ENCODE measurements at regions not wholly inside any gene's neighbourhood (a gene's known extent, or its start where the extent isn't known, plus 50 kb on each side); places are given as distances from the start of the nearest gene placed in this dataset.
"Not testable (repeated sequence)": the region's sequence is repeated elsewhere in the genome, so short reads cannot be mapped to it uniquely, and the experiment has no call there.

DNA sequence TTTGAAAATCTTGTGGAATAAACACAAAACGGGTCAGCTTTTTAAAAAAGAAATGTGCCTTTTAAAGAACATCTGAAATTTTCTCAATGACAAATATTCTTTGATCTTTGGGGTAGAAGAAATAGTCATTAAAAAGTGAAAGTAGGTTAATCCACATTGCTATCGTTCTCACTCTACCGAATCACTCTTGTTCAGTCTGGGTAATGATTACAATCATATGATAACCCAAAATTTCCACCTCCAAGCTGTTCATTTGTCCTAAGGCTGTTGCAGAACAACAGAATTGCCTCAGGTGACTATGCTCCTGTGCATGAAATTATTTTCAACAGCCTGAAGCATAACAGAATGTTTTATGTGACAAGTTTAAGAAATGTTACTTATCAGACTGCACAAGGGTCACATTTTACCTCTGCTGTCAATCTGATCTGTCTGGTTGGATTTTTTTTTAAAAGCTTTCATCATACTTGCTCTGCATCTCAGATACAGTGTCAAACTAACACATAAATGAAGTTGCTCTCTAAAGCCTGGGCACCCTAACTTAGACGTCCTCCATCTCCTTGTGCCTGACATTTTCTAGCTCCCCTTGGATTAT lies 227.3 kb downstream of the LURAP1L start:
- no peak for DNase-seq

DNA sequence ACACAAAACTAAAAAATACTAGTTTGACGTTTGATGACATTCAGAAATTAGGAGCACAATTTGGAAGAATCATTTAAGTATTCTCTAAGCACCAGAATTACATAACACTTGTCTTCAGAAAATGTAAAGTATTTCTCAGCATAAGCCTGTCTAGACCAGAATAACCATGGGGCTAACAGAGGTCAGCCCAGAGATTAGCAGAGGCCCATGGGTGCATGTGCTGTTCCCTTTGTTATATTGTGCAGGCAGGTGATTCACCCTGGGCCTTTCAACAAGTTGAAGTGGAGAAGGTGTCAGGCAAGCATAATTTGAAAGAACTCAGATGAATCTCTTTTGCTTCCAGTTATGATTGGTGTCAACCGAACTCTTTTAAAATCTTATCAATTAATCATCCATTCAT lies 227.9 kb downstream of the LURAP1L start:
- DNase-seq: no peak

DNA sequence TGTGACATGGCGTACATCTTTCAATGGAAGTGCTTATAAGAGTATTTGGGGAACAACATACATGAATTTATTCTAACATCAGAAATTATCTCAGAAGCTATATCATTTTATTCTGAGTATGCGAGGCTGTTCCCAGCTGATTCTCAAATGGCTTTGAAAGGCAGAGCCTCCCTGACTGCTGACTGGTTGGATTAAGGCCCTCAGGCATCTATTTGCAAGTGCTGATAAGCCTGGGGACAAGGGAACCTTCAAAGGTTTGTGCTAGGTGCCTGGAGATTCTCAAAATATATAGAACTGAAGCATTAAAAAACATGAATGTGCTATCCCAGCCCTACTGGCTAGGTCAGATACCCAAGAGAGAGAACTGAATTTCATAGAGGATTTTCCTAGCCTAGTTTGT lies 235.1 kb downstream of the LURAP1L start:
- no peak for DNase-seq

DNA sequence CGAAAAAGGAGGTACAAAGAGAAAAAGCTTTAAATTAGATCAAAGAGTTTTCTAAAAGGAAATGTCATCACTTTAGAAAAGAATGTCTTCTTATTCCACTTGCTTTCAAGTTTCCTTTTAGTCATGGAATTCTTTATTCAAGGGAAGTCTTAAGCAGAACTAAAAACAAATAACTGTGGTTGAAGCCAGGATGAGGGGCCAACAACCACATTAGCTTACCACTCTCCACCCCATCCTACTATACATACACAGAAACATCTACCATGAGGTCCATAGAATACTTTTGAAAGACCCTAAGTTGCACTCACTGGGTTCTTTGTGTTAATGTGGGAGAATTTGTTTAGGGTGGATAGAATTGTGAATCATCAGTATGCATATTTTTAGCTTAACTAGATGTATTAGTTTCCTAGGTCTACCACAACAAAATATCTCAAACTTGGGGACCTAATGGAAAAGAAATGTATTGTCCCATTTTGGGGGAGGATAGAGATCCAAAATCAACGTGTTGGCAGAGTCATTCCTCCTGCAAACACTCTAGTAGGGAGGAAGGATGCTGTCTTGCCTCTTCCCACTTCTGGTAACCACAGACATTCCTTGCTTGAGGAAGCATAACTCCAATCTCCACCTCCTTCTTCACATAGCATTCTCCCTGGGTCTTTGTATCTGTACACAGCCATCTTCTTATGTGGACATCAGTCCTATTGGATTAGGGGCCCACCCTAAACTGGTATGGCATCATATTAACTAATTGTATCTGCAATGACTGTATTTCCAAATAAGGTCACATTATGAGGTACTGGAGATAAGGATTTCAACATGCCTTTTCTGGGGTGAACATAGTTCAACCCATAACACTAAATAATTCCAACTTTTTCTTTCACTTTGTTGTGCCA lies 239.4 kb downstream of the LURAP1L start:
- no peak for DNase-seq

DNA sequence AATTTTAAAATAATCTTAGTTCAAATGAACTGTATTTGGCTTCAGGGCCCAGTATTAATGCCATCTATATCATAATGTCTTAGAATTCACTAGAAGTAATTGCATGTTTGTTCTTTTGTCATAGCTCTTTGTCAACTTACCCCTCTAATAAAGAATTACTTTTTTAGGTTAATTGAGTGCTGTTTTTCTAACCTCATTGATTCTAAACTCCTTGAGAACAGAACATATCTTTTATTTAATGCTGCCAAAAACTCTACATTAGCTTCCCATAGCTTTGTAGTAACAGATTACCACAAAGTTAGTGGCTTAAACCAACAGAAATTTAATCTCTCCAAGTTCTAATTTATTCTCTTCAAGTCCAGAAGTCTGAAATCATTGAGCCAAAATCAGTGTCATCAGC lies 242.4 kb downstream of the LURAP1L start:
- no peak for DNase-seq

DNA sequence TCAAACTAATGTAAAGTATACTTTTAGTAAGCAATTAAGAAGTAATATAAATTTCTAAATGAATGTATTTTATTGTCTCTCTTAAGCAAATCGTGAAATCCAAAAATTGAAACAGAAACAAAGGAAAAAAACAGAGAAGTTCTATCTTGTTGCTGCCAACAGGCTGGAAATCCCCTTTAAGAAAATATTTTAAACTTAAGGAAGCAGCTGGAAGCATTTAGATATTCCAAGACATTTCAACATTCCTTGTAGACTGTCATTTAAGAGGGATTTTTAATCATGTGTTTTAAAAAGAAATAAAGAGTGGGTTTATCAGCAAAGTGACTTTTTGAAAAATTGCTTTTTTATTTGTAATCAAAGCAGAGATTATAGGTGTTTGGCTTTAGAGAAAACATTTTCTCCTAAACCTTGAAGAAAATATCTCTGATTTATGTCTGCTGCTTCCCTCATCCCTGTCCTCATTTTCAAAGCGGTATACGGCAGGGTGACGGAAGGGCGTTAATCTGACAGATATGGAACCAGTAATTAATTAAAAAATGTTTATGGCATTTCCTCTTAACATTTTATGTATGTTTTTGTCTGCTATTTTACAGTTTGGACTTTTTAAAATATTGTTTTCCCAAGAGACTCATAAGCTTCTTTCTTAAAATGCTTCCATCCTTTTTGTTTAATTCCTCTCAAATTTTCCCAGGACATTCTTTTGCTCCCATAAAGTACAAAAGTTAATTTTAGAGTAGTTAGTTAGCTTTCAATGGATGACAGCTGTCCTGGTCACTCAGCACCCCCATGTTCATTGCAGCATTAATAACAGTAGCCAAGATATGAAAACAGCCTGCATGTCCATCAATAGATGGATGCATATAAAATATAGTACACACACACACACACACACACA lies 245.6 kb downstream of the LURAP1L start:
- DNase-seq: no peak

DNA sequence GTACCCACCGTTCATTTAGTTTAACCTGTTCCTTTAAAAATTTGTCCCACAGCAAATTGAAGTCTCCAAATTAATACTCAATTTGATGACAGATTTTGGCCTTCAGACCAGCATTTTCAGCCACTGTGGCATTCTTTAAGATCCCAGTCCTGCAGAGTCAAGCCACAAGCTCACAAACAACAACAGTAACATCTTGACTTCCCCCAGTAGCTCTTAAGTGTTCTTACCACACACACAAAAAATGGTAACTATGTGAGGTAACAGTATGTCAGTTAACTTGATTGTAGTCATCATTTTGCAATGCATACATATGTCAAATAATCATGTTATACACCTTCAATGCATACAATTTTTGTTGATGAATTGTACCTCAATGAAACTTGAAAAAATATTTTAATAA lies 247.9 kb downstream of the LURAP1L start:
- no peak for DNase-seq

DNA sequence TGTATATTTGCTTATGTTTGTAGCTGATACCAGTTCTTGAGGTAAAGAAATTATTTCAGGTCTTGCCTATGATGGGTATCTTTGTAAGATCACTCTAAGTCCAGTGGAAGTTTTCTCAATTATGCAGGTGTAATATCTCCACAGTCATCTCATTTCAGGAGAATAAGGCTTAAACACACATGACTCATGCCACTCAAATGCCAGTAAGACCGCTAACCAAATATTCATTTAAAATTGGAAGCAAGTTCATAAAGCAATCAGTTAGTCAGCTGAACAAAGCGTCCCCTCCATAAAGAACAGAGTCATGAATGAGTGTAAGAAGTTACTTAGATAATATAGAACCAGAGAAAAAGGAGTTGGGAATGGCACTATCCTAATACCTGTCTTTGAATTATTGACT lies 248.7 kb downstream of the LURAP1L start:
- DNase-seq: no peak

DNA sequence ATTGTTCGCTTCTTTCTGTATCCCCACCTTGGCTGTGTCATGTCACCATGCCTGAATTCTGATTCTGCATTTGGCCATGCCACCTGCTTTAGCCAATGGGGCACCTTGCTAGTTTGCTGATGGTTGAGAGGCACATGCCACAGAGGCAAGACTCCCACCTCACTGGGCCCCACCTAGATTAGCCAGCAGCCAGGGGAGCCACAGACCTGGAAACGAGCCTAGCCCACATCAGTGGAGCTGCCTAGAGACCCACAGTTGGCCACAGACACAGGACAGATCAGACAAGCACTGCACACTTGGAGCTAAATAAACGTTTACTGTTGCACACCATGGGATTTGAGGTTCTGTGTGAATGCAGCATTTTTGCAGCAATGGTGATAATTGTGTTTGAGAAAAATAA lies 252.1 kb downstream of the LURAP1L start:
- DNase-seq: no peak

DNA sequence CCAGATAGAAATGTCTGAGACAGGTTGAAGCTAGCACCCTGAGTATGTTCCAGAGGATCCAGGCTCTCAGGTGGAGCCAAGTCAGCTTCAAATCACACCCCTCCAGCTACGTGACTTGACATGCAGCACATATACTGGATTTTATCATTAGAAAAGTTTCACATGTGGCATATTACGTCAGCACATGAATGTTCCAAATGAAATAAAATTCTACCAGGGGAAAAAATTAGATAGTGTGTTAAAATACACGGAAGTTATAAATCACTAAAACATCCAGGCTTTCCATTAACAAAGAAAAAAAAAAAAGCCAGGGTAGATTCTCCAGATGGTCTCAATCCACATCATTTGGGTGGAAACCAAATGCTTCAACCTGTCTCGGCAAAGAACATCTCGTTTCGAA lies 251.6 kb downstream of the MPDZ start:
- DNase-seq: no peak

DNA sequence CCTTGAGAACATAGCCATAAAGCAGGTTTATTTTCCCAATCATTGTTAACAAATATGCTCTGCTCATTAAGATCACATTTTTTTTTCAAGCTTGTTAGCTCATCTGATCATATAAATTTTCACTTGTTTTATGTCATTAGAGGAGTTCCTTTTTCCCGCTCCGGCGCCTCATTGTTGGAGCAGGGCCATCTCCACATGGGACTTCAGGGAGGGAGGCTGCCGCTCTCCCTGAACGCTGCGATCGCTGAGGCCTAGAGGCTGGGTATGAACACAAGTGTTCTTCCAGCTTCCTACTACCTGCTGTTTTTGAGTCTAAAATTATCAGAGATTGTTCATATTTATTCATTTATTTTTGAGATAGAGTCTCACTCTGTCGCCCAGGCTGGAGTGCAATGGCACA lies 246.9 kb downstream of the MPDZ start:
- DNase-seq: no peak

DNA sequence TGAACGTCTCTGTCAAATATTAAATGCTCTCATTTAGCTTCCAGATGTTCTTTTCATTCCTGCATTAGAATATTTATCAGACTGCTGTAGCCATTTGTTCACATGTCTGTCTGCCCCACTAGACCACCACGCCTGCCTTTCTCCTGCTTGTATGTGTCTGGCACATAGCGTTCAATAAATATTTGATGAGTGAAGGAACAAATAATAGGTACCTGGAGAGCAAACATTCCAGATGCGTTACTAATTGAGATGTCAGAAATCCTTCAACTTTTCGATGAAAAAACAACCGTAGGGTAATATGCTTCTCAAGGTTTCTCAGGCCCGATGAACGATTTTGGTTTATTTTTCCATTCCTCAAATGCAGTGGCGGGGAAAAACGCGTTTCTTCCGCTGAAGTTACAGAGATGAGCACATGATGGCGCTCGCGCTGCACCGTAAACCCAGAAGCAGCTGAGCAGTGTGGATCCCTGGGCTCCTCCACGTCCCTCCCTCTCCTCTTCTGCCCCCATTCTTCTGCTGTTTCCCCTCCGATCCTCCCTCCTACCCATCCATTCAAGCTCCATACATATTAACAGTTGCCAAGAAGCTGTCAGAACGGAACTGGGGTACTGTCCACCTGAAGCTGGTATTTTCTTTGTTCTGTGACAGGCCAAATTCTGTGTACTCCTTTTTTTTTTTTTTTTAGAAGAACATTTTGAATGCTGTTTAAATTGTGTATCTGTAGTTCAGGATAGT lies 245.4 kb downstream of the MPDZ start:
- DNase-seq: peak; percentile 50

DNA sequence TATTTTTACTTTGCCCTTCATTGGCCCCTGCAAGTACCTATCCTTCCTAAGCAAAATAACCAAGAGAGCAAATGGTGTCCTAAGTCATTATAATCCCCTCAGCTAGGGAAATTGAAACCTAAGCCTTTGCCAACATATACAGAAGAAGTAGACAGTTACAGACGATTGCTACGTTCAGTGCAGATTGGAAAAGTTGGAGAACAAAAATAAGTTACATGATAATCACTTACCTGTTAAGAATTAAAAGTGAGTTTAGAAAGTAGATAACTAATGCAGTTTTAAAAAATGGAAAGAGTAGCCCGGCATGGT lies 244.8 kb downstream of the MPDZ start:
- DNase-seq: no peak

DNA sequence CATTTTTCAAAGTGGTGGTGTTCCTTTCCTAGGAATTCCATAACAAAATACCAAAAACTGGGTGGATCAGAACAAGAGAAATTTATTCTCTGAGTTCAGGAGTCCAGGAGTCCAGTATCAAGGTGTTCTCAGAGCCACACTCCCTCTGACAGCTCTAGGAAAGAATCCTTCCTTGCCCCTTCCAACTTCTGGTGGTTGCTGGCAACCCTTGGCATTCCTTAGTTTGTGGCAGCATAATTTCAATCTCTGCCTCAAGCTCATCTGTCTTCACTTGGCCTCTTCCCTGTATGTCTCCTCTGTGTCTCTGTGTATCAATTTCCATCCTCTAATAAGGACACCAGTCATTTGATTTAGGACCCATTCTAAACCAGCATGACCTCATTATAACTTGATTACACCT lies 243.7 kb downstream of the MPDZ start:
- DNase-seq: no peak

DNA sequence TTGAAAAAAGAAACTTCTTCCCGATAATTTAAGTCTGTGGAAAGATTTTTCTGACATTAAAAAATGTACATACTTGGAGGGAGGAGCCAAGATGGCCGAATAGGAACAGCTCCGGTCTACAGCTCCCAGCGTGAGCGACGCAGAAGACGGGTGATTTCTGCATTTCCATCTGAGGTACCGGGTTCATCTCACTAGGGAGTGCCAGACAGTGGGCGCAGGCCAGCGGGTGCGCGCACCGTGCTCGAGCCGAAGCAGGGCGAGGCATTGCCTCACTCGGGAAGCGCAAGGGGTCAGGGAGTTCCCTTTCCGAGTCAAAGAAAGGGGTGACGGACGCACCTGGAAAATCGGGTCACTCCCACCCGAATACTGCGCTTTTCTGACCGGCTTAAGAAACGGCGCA lies 241.7 kb downstream of the MPDZ start:
- not testable (repeated sequence) for DNase-seq

DNA sequence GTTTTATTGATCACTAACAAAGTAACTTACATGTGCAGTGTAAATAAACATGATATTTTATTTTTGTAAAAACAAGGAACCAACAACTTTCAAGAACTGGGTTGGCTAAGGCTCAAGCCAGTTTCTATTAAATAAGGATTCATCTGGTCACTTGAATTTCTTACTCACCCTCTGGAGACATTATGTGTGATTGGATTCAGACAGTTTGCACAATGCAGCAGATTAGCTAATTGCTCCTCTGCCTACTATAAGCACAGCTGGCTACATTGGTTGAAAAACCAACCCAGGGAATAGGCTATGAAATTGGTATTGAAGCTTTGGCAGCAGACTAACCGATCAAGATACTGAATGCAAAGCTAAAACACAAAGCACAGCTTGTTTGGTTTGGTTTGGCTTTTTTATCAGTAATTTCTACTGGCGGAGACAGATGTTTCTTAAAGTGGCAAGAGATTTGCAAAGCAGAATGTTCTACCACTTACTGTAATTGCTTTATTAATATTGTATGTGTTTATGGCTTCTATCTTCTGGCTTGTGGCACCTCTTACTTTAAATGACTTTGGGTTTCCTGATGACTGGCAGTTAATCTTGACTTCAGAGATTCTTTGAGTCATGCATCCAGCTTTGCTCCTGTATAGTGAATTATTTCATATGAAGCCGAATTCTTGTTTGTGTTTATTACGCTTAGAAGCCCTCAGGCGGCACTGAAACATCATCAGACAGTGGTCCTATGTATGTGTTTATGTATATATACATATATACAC lies 231.5 kb downstream of the MPDZ start:
- no peak for DNase-seq

DNA sequence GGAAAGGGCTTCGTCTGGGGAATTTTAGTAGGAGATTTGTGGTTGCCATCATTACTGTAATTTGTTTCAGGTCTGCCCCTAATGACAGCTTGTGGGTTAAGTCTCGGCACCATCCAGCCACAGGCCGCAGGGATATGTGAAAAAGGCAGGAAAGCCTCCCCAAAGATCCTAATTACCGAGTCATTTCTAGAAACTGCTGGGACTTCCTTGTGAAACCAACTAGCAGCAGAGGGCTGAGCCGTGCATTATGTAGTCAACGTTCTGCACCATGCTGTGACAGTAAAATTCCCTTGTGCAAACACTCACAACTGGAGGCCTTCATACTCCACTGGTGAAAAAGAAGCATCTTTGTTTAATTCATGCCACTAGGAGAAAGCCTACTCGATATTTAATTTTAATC lies 230.3 kb downstream of the MPDZ start:
- DNase-seq: no peak

DNA sequence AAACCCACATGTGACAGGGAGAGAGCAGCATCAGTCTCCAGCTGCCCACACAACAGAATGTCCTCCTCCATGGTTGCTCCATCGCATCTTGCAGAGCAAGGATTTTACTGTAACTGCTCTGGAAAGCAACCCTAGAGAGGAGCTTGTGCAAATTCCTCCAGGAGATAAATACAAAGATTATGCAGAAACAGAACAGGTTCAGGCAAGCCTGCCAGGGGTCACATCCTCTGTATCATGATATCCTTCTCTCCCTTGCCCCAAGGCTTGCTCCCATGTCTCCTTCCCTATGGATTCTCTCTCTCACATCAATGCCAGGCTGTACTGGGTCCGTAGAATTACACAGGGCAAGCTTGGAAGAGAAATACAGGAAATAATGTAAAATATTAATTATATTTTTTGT lies 226.0 kb downstream of the MPDZ start:
- DNase-seq: no peak

DNA sequence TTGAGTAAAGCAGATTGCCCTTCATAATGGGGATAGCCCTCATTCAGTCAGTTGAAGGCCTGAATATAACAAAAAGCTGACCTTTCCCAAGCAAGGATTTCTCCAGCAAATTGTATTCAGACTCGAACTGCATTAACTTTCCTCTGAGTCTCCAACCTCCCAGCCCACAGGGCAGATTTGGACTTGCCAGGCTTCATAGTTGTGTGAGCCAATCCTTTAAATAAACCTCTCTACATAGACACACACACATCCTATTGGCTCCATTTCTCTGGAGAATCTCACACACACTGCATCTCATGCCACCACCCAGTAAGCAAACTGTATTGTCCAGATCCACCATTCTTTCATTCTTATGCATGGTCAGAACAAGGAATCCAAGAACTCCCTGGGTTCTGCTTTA lies 225.1 kb downstream of the MPDZ start:
- no peak for DNase-seq
